ENCODE measurements at regions not wholly inside any gene's neighbourhood (a gene's known extent, or its start where the extent isn't known, plus 50 kb on each side); places are given as distances from the start of the nearest gene placed in this dataset.
"Not testable (repeated sequence)": the region's sequence is repeated elsewhere in the genome, so short reads cannot be mapped to it uniquely, and the experiment has no call there.

- not testable (repeated sequence) for TF ChIP-seq EZH2 (IDR thresholded peaks at IDR 0.05; ENCODE audit: low read length); CTCF (optimal IDR thresholded peaks at IDR 0.05 in 1 of 3, IDR thresholded peaks at IDR 0.05 in 1 of 3, conservative IDR thresholded peaks at IDR 0.05 in 1 of 3; ENCODE audit: extremely low read depth in 1 of 3, insufficient read depth in 2 of 3, low read length in 3 of 3)
Measured at GRCh38 chrX:53880786-53881185, 163.5 kb downstream of the PHF8 start.

Measured in keratinocyte (primary cell).